Lung (tissue), 11 donors: ENCODE measurements at regions not wholly inside any gene's neighbourhood (a gene's known extent, or its start where the extent isn't known, plus 50 kb on each side); places are given as distances from the start of the nearest gene placed in this dataset.

ENCODE experiments used
- ATAC-seq: fragments of 200-7000 bp; cut with Tn5 transposase; one replicate; pipeline ENCODE4 v1.9.1; 2020; ENCODE audit warnings: moderate number of reproducible peaks; ENCODE audit not compliant: insufficient read depth, low FRiP score
- DNase-seq, 3 donors: peaks; one replicate each; pipeline ENCODE4 v3.0.0-alpha.2; 2013 to 2017
- H3K27ac ChIP-seq, 2 donors: one replicate each; pipeline ENCODE4 v1.5.1; 2013; ENCODE audit warnings: mild to moderate bottlenecking in 2 of 2, moderate library complexity in 2 of 2, control low read depth in 1 of 2, inconsistent platforms in 1 of 2, low read depth in 1 of 2, low read length in 1 of 2
- H3K27me3 ChIP-seq, 3 donors: one replicate each; pipeline ENCODE4 v1.5.1; 2013; ENCODE audit warnings: low read length in 2 of 3; ENCODE audit not compliant: control insufficient read depth in 3 of 3, insufficient read depth in 3 of 3
- H3K36me3 ChIP-seq, 4 donors: one replicate each; pipeline ENCODE4 v1.5.1; 2013; ENCODE audit warnings: low read length in 4 of 4, mild to moderate bottlenecking in 1 of 4, moderate library complexity in 1 of 4; ENCODE audit not compliant: control insufficient read depth in 4 of 4, insufficient read depth in 4 of 4
- H3K4me1 ChIP-seq, 5 donors: one replicate each; pipeline ENCODE4 v1.5.1; 2013; ENCODE audit warnings: low read length in 5 of 5, mild to moderate bottlenecking in 2 of 5, moderate library complexity in 1 of 5; ENCODE audit not compliant: control insufficient read depth in 5 of 5, insufficient read depth in 5 of 5
- H3K4me3 ChIP-seq: one replicate; pipeline ENCODE4 v1.5.1; 2013; ENCODE audit warnings: mild to moderate bottlenecking, control low read depth, moderate library complexity
- H3K9ac ChIP-seq, 2 donors: one replicate each; pipeline ENCODE4 v1.5.1; 2013; ENCODE audit warnings: low read length in 2 of 2, control low read depth in 1 of 2; ENCODE audit not compliant: insufficient read depth in 1 of 2
- H3K9me3 ChIP-seq, 4 donors: one replicate each; pipeline ENCODE4 v1.5.1; 2013; ENCODE audit warnings: low read length in 3 of 4, mild to moderate bottlenecking in 1 of 4, moderate library complexity in 1 of 4; ENCODE audit not compliant: control insufficient read depth in 4 of 4, insufficient read depth in 3 of 4
- CTCF ChIP-seq: IDR thresholded peaks from 2 replicates; pipeline ENCODE4 v1.5.1; 2012; ENCODE audit warnings: mild to moderate bottlenecking; ENCODE audit errors: control extremely low read depth, extremely low read depth
- WGBS, 2 donors: extraction: QIAGEN DNeasy Blood & Tissue Kit; methylation state at CpG; one replicate each; pipeline ENCODE4 v1.1.7; 2013; 5-methylcytosine and 5-hydroxymethylcytosine counted together
- donor health status: control.
- donor health status: control.
- donor health status: Bipolar disorder and iron deficiency.
- donor health status: healthy.
- donor health status: DM: yes; HTN: yes; CAD: no.

GRCh38 chr20:22905658-22906057 lies 129.5 kb upstream of the SSTR4 start:
- peak; percentile 76 to 95 (median 89) for DNase-seq
- H3K4me3 ChIP-seq: no peak overlapping the region
- peaks cover 0 to 12% (median 0%) of the 10 kb centered on the region in 4 donors for H3K9me3 ChIP-seq
- no peak for ATAC-seq
- H3K9ac ChIP-seq: no peak overlapping the region
- no peak for TF ChIP-seq CTCF
- H3K4me1 ChIP-seq: peaks cover 0 to 7% (median 3%) of the 10 kb centered on the region in 5 donors
- 58 to 62% methylated on average over 10 of the region's 10 CpGs for WGBS, 2 donors
- H3K27me3 ChIP-seq: peaks cover 0 to 4% (median 2%) of the 10 kb centered on the region in 3 donors
- no peak overlapping the region for H3K27ac ChIP-seq
- H3K36me3 ChIP-seq: no peaks in the 10 kb centered on the region

GRCh38 chr20:22908437-22908836 lies 126.7 kb upstream of the SSTR4 start:
- ATAC-seq (no peak), DNase-seq (no peak)
- TF ChIP-seq CTCF: no peak
- Histone ChIP-seq H3K9ac (no peak overlapping the region), H3K27ac (no peak overlapping the region), H3K4me3 (no peak overlapping the region), H3K36me3 (no peaks in the 10 kb centered on the region), H3K4me1 (peaks cover 0 to 7% (median 3%) of the 10 kb centered on the region in 5 donors), H3K27me3 (peaks cover 0 to 4% (median 0%) of the 10 kb centered on the region in 3 donors), H3K9me3 (no peaks in the 10 kb centered on the region)
- WGBS, 2 donors: 57 to 64% methylated on average over 3 of the region's 3 CpGs

- H3K4me1 ChIP-seq: peaks cover 0 to 7% (median 3%) of the 10 kb centered on the region in 5 donors
- no peak for TF ChIP-seq CTCF
- H3K9me3 ChIP-seq: no peaks in the 10 kb centered on the region
- no peaks in the 10 kb centered on the region for H3K36me3 ChIP-seq
- H3K27me3 ChIP-seq: peaks cover 0 to 4% (median 0%) of the 10 kb centered on the region in 3 donors
- DNase-seq (no peak), ATAC-seq (no peak)
- no peak overlapping the region for H3K27ac ChIP-seq
- H3K9ac ChIP-seq: no peak overlapping the region
- no peak overlapping the region for H3K4me3 ChIP-seq
- 82 to 84% methylated on average over 3 of the region's 3 CpGs for WGBS, 2 donors
Measured at GRCh38 chr20:22908944-22909343, 126.2 kb upstream of the SSTR4 start.

- H3K4me1 ChIP-seq: peaks cover 0 to 7% (median 3%) of the 10 kb centered on the region in 5 donors
- no peaks in the 10 kb centered on the region for H3K9me3 ChIP-seq
- H3K27ac ChIP-seq: no peak overlapping the region
- no peak for TF ChIP-seq CTCF
- peaks cover 0 to 4% (median 0%) of the 10 kb centered on the region in 3 donors for H3K27me3 ChIP-seq
- ATAC-seq (no peak), DNase-seq (no peak)
- H3K4me3 ChIP-seq: no peak overlapping the region
- no peaks in the 10 kb centered on the region for H3K36me3 ChIP-seq
- H3K9ac ChIP-seq: no peak overlapping the region
Measured at GRCh38 chr20:22909436-22909835, 125.7 kb upstream of the SSTR4 start.
